GM10248 (cell line): ENCODE measurements at regions not wholly inside any gene's neighbourhood (a gene's known extent, or its start where the extent isn't known, plus 50 kb on each side); places are given as distances from the start of the nearest gene placed in this dataset.

Source experiments
- CTCF ChIA-PET: fragments of 300-600 bp; sonication (Branson Sonifier 250); formaldehyde crosslinking; extraction: SDS; loops from one replicate; lab custom pipeline; 2021; ENCODE audit warnings: antibody characterized with exemption; lab: Yijun Ruan, JAX
- POLR2A ChIA-PET: fragments of 350-650 bp; sonication (Branson Sonifier 250); formaldehyde crosslinking; extraction: SDS; loops from one replicate; lab custom pipeline; 2020; ENCODE audit warnings: antibody characterized with exemption; lab: Yijun Ruan, JAX
- DNase-seq: peaks from one replicate; pipeline ENCODE4 v3.0.0; 2012; ENCODE audit errors: extremely low spot score
- TF ChIP-seq, protein P1 (sequence below): IDR thresholded peaks from 2 replicates; pipeline ENCODE4 v1.5.1; 2012; ENCODE audit warnings: mild to moderate bottlenecking, low read depth; ENCODE audit errors: extremely low read depth, missing control alignments, control extremely low read depth

DNA sequence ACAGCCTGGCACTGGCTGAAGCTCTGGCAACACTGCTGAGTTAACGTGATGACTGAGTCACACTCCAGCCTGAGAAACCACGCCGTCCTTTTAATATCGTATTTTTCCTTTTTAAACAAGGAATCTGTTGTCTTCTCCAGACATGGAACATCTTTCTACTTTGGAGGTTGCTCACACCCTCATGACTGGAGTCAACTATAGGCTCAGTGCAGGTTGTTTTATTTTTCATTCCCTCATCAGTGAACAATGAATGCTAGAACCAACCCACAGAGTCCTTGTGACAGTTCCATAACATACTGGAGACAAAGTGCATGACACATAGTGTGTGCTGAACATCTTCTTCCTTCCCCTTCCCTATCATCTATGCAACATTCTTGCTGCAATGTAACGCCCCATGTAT lies 76.8 kb upstream of the CPEB2 start:
- ChIA-PET POLR2A (no interaction called here), CTCF (interaction anchor here (0.9 kb wide), 1 partner anchor 11 kb away, joined by 3 read pairs; no protein-coding TSS in a partner anchor)
- no peak for DNase-seq
- TF ChIP-seq, protein P1, sequence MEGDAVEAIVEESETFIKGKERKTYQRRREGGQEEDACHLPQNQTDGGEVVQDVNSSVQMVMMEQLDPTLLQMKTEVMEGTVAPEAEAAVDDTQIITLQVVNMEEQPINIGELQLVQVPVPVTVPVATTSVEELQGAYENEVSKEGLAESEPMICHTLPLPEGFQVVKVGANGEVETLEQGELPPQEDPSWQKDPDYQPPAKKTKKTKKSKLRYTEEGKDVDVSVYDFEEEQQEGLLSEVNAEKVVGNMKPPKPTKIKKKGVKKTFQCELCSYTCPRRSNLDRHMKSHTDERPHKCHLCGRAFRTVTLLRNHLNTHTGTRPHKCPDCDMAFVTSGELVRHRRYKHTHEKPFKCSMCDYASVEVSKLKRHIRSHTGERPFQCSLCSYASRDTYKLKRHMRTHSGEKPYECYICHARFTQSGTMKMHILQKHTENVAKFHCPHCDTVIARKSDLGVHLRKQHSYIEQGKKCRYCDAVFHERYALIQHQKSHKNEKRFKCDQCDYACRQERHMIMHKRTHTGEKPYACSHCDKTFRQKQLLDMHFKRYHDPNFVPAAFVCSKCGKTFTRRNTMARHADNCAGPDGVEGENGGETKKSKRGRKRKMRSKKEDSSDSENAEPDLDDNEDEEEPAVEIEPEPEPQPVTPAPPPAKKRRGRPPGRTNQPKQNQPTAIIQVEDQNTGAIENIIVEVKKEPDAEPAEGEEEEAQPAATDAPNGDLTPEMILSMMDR = no peak

DNA sequence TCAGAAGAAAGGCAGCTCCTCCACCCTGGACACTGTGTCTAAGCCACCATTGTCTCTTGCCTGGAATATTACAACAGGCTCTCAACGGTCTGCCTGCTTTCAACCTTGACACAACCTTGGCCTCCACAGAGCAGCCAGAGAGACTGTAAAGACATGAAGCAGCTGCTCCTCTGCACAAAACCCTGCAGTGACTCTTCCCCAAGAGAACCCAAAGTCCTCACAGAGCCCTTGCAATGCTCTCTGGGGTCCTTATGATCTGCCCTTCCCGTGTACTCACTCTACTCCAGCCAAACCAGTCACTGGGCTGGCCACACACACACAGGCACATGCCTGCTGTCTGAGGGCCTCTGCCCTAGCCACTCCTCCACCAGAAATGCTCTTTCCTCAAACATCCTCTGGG lies 75.9 kb upstream of the CPEB2 start:
- TF ChIP-seq, protein P1 = no peak
- ChIA-PET CTCF (no interaction called here), POLR2A (no interaction called here)
- DNase-seq = no peak

DNA sequence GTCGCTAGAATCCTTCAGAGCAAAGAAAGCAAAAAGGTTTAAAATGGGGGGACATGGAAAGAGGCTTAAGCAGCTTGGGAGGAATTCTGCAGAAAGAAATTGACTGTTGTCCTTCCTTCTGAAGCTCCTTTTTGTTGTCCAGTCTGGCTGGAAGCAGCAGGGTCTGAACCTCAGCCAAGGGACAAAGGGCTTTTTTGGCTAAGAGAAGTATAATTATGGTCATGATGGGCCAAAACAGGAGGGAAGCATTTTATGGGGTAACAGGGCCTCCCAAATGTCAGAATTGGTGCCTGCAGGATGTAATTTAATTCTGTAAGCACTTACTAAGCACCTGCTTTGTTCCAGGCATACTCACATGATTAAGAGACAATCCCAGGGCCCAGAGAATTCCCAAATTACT lies 74.2 kb upstream of the CPEB2 start:
- ChIA-PET CTCF (no interaction called here), POLR2A (no interaction called here)
- TF ChIP-seq, protein P1 = no peak
- no peak for DNase-seq

DNA sequence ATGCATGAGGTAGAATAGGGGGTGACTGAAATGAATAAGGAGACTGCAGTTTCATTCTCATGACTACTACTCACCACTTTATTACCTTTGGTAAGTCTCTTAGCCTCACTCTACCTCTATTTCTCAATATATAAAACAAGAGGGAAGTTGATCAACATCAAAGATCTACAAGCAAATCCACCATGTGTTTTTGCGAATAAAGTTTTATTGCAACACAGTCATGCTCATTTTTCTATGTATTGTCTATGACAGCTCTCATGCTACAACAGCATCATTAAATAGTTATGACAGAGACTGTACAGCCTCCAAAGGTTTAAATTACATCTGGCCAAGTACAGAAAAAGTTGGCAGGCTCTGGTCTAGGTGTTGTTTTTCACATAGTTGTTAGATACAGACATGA lies 72.6 kb upstream of the CPEB2 start:
- POLR2A ChIA-PET = no interaction called here
- CTCF ChIA-PET = no interaction called here
- TF ChIP-seq, protein P1 = no peak
- DNase-seq = no peak

DNA sequence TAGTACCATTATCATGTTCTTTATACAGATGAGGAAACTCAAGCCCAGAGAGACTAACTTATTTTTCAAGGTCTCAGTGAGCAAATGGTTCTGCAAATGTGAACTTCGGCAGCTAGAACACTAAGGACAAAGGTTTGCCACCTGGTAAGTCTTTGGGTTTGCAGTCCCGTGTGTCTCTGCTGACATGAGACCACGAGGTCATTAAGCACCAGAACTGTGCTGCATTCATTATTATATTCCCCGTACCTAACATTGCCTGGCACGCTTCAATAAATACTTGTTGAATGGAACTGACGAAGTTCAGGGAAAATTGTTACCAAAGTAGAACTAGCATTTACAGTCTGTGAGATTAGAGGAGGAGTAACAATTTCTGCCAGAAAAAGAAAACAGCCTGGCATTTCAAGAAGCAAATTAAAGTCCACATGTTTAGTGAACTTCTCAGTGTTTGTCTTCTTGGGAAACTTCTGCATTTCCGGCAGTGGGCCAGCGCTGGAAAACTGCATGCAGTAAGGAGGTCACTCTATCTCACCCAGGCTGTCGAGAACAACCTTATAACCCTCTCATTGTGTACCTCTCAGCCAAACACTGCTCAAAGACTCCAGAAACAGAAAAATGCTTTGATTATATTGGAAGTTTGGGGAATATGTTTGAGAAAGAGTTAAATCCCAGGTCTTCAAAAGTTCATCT lies 67.4 kb upstream of the CPEB2 start:
- ChIA-PET CTCF (no interaction called here), POLR2A (no interaction called here)
- no peak for DNase-seq
- TF ChIP-seq, protein P1 = no peak

DNA sequence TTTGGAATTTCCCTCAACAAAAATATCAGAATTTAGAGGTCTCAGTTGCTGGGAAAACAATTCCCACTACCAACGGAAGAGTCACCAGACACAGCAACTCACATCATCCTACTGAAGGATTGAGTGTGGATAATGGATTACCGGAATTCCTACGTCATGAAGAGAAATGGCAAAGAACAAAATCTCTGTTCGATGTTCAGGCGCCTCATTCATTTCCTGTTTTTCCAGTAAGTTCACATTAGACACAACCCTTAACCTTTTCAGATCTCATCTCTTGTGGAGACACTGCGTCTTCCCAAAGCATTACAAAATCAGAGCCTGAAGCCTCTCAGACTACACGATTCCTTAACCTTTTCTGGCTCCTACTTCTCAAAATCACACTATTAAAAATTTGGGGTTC lies 58.5 kb upstream of the CPEB2 start:
- TF ChIP-seq, protein P1 = no peak
- CTCF ChIA-PET = interaction anchor here (0.7 kb wide), 1 partner anchor 12 kb away, joined by 3 read pairs; no protein-coding TSS in a partner anchor
- DNase-seq = no peak
- POLR2A ChIA-PET = no interaction called here

DNA sequence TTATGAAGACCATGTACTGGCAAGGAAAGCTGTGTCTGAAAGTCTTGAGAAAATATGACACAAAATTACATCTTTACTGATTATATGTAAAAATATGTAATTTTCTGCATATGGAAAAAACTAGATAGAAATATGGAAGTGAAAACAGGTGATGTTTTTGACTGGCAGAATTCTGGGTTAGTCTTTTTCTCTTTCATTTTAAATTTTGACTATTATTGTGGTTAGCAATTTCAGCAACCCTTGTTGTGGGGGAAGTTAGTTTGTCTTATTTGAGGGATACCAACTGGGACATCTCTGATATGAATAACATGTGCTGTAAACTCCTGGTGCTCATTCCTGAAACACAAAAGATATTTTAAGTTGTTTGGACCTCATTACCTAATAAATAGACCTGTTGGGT lies 49.9 kb upstream of the CPEB2 start:
- CTCF ChIA-PET = no interaction called here

More for the DNA sequence above, 49.9 kb upstream of the CPEB2 start:
- TF ChIP-seq, protein P1 = no peak
- POLR2A ChIA-PET = no interaction called here
- no peak for DNase-seq
